HG03565 (cell line): ENCODE measurements at regions not wholly inside any gene's neighbourhood (a gene's known extent, or its start where the extent isn't known, plus 50 kb on each side); places are given as distances from the start of the nearest gene placed in this dataset.

Source experiments
- ATAC-seq: cut with Tn5 transposase; IDR thresholded peaks from one replicate; pipeline ENCODE4 v1.9.1; 2021; ENCODE audit warnings: mild to moderate bottlenecking, moderate library complexity; ENCODE audit not compliant: unreplicated experiment

- ATAC-seq: no peak
Observed at GRCh38 chr9:84170521-84171141, 169.9 kb downstream of the SLC28A3 start.

- ATAC-seq: no peak
Observed at GRCh38 chr9:84173961-84174360, 166.6 kb downstream of the SLC28A3 start.

- ATAC-seq: no peak
Observed at GRCh38 chr9:84174486-84174885, 166.1 kb downstream of the SLC28A3 start.

- ATAC-seq: no peak
Observed at GRCh38 chr9:84177407-84177806, 163.2 kb downstream of the SLC28A3 start.

GRCh38 chr9:84179531-84179930 is 161.0 kb downstream of the SLC28A3 start:
- no peak for ATAC-seq

- ATAC-seq: no peak
Observed at GRCh38 chr9:84187090-84187489, 153.5 kb downstream of the SLC28A3 start.

- no peak for ATAC-seq
Observed at GRCh38 chr9:84189904-84190303, 150.7 kb downstream of the SLC28A3 start.

GRCh38 chr9:84190411-84190810 is 150.1 kb downstream of the SLC28A3 start:
- ATAC-seq: no peak

GRCh38 chr9:84206801-84207370 is 133.7 kb downstream of the SLC28A3 start:
- no peak for ATAC-seq

- no peak for ATAC-seq
Observed at GRCh38 chr9:84207491-84207951, 133.0 kb downstream of the SLC28A3 start.

- no peak for ATAC-seq
Observed at GRCh38 chr9:84212246-84212645, 128.3 kb downstream of the SLC28A3 start.

- ATAC-seq: no peak
Observed at GRCh38 chr9:84212982-84213381, 127.6 kb downstream of the SLC28A3 start.

GRCh38 chr9:84216151-84216550 is 124.4 kb downstream of the SLC28A3 start:
- no peak for ATAC-seq

GRCh38 chr9:84218322-84218721 is 122.2 kb downstream of the SLC28A3 start:
- ATAC-seq: no peak

GRCh38 chr9:84224246-84224645 is 116.3 kb downstream of the SLC28A3 start:
- ATAC-seq: no peak
